Glutamatergic neuron (in vitro differentiated cells): ENCODE measurements at regions not wholly inside any gene's neighbourhood (a gene's known extent, or its start where the extent isn't known, plus 50 kb on each side); places are given as distances from the start of the nearest gene placed in this dataset.

Experiments used
- DNase-seq: peaks from one replicate; pipeline ENCODE4 v3.0.0; 2022
- H3K27ac Mint-ChIP-seq: one replicate; pipeline ENCODE4 v1.8.0; 2020; ENCODE audit warnings: mild to moderate bottlenecking, mixed read lengths, inconsistent platforms; ENCODE audit not compliant: unreplicated experiment
- H3K27me3 Mint-ChIP-seq: one replicate; pipeline ENCODE4 v1.8.0; 2020; ENCODE audit warnings: mild to moderate bottlenecking, moderate library complexity, mixed read lengths, inconsistent platforms; ENCODE audit not compliant: unreplicated experiment
- H3K36me3 Mint-ChIP-seq: one replicate; pipeline ENCODE4 v1.8.0; 2020; ENCODE audit warnings: mild to moderate bottlenecking, mixed read lengths, inconsistent platforms; ENCODE audit not compliant: unreplicated experiment
- H3K4me1 Mint-ChIP-seq: one replicate; pipeline ENCODE4 v1.8.0; 2020; ENCODE audit warnings: mild to moderate bottlenecking, low read depth, mixed read lengths, inconsistent platforms; ENCODE audit not compliant: unreplicated experiment
- H3K4me3 Mint-ChIP-seq: one replicate; pipeline ENCODE4 v1.8.0; 2020; ENCODE audit warnings: mild to moderate bottlenecking, mixed read lengths, inconsistent platforms; ENCODE audit not compliant: unreplicated experiment
- H3K9me3 Mint-ChIP-seq: one replicate; pipeline ENCODE4 v1.8.0; 2020; ENCODE audit warnings: mild to moderate bottlenecking, moderate library complexity, mixed read lengths, inconsistent platforms; ENCODE audit not compliant: unreplicated experiment
- TF ChIP-seq, protein P1 (sequence below): fragments of 200-600 bp; sonication (generic); IDR thresholded peaks from one replicate; pipeline ENCODE4 v1.5.0; 2021; ENCODE audit not compliant: partially characterized antibody, unreplicated experiment

DNA sequence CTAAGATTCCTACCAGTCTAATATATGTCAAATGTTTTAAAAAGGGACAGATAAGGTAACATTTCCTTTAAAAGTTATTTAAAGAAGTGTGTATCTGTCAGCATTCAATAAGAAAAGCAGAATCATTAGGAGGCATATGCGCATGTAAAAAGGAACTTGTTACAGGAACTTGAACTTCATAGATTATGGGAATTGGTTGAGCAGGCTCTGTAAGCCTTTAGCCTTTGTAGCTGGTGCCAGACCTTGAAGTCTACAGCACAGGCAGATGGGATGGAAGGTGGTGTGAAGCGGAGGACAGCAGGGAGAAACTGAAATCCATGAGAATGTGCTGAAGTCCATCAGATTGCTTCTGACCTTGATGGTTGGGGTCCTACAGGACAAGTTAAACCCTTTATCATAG is 138.3 kb upstream of the ST6GAL2 start:
- DNase-seq = no peak
- no peaks in the 10 kb centered on the region for H3K9me3 Mint-ChIP-seq
- no peak overlapping the region for H3K27ac Mint-ChIP-seq
- TF ChIP-seq, protein P1, sequence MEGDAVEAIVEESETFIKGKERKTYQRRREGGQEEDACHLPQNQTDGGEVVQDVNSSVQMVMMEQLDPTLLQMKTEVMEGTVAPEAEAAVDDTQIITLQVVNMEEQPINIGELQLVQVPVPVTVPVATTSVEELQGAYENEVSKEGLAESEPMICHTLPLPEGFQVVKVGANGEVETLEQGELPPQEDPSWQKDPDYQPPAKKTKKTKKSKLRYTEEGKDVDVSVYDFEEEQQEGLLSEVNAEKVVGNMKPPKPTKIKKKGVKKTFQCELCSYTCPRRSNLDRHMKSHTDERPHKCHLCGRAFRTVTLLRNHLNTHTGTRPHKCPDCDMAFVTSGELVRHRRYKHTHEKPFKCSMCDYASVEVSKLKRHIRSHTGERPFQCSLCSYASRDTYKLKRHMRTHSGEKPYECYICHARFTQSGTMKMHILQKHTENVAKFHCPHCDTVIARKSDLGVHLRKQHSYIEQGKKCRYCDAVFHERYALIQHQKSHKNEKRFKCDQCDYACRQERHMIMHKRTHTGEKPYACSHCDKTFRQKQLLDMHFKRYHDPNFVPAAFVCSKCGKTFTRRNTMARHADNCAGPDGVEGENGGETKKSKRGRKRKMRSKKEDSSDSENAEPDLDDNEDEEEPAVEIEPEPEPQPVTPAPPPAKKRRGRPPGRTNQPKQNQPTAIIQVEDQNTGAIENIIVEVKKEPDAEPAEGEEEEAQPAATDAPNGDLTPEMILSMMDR = no peak
- no peak overlapping the region for H3K4me3 Mint-ChIP-seq
- no peaks in the 10 kb centered on the region for H3K4me1 Mint-ChIP-seq
- no peaks in the 10 kb centered on the region for H3K27me3 Mint-ChIP-seq
- peaks cover 5% of the 10 kb centered on the region for H3K36me3 Mint-ChIP-seq

DNA sequence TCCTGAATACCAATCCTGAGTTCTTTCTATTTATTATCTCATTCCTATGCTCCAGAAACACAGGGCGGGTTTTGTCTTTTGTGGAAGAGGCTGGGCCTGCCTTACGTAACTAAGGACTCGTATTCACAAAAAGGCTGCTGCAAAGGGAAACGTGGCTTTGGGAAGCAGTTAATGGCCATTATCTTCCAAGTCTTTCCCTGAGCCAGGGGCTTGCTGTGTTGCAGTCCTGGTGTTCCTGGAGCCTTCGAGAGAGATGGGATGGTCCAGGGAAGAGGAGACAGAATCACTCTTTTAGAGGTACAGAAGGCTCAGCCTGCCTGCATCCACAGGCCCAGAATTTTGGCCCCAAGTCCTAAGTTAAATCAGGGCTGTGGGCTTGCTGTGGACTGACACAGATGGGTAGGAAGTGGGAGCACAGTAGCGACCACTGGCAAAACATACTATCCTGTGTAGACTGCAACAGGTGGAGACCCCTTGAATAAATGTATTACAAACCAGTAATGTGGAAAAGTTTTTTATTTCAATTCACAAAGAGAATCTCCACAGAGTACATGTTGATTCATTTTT is 139.4 kb upstream of the ST6GAL2 start:
- no peak for DNase-seq
- H3K27me3 Mint-ChIP-seq = no peaks in the 10 kb centered on the region
- TF ChIP-seq, protein P1 = no peak
- no peaks in the 10 kb centered on the region for H3K4me1 Mint-ChIP-seq
- no peak overlapping the region for H3K4me3 Mint-ChIP-seq
- no peaks in the 10 kb centered on the region for H3K9me3 Mint-ChIP-seq
- H3K27ac Mint-ChIP-seq = no peak overlapping the region
- peaks cover 5% of the 10 kb centered on the region for H3K36me3 Mint-ChIP-seq

DNA sequence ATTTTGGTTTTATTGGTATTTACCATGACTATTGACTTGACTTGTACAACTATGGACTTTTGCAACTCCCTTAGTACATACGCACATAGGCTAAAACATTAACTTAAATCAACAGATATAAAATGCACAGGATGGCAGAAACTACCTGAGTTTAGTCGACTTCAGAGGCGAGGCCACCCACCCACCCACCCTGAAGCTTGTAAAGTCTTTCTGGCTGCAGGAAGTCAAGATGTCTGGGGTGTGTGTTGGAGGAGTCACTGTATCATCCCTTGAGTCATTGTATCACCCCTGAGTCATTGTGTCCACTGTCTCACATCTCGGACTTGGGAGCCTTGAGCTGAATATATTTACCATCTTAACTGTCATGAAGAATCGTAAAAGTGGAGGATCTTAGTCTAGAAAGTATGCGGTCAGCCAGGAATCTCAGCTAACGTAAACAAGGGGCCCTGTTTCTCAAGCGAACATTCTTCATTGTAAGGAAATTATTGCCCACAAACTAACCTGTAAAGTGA is 140.0 kb upstream of the ST6GAL2 start:
- TF ChIP-seq, protein P1 = no peak
- no peak overlapping the region for H3K27ac Mint-ChIP-seq
- no peak overlapping the region for H3K4me3 Mint-ChIP-seq
- peaks cover 5% of the 10 kb centered on the region for H3K36me3 Mint-ChIP-seq
- no peaks in the 10 kb centered on the region for H3K27me3 Mint-ChIP-seq
- DNase-seq = no peak
- H3K9me3 Mint-ChIP-seq = no peaks in the 10 kb centered on the region
- H3K4me1 Mint-ChIP-seq = no peaks in the 10 kb centered on the region

DNA sequence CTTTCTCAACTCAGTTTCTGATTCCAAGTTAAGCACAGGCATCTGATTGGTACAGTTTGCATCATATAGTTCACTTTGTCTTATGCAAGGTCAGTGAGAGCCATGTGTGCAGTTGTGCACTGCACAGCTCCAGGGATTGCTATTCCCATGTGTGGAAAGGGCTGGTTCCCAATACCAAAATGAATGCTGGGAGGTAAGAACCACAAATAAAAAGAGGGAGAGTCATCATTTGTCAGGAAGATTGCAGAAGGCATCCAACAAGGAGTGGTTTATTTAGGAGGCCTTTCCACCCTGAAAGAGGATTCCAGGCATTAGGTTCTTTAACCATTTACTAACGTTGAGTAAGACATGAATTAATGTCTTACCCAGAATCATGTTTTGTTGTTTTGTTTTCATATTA is 141.2 kb upstream of the ST6GAL2 start:
- no peak for DNase-seq
- Mint-ChIP-seq H3K27ac (no peak overlapping the region), H3K36me3 (peaks cover 5% of the 10 kb centered on the region), H3K9me3 (no peaks in the 10 kb centered on the region), H3K4me1 (no peaks in the 10 kb centered on the region), H3K27me3 (no peaks in the 10 kb centered on the region), H3K4me3 (no peak overlapping the region)
- TF ChIP-seq, protein P1 = no peak

DNA sequence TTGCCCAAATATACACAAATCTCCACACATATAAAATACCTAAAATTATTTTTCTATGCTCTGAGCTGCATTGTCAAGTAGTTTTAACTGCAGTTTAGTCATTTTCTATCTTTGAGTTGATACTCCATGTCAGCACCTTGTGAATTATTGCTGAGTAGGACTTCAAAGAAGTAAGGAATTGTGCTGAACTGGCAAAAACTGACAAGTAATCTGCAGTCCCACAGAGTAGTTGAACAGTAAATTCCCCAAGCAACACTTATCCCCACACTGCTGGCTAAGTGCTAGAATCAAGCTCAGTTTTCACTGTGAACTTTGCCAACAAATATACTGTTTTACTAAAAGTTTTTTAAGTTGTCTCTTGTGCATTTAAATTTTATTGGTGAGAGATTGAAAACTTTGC is 141.8 kb upstream of the ST6GAL2 start:
- TF ChIP-seq, protein P1 = no peak
- DNase-seq = no peak
- H3K27ac Mint-ChIP-seq = no peak overlapping the region
- no peak overlapping the region for H3K4me3 Mint-ChIP-seq
- no peaks in the 10 kb centered on the region for H3K4me1 Mint-ChIP-seq
- peaks cover 5% of the 10 kb centered on the region for H3K36me3 Mint-ChIP-seq
- no peaks in the 10 kb centered on the region for H3K27me3 Mint-ChIP-seq
- H3K9me3 Mint-ChIP-seq = no peaks in the 10 kb centered on the region
